ENCODE measurements at regions not wholly inside any gene's neighbourhood (a gene's known extent, or its start where the extent isn't known, plus 50 kb on each side); places are given as distances from the start of the nearest gene placed in this dataset.

DNA sequence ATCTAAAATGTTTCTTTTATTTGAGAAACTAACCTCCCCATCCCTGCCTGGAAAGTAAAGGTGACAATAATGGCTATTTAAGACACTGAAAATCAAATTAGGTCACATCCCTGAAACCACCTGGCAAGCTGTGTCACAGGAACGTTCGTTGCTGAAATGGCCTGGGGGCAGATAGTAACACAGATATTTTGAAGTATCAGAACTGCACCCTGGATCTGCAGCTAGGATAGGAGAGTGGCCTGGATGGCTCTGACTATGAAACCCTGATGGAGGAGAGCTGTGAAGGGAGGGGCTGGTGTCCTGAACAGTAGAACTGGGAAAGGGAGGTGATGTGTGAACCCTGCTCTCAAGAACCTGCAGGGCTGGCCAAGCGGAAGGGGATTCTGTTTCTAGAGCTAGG, 648.3 kb upstream of the CFAP20DC start:
- ATAC-seq (replicated peaks in 1 of 4) (no peak), DNase-seq (no peak)
- H3K27ac Mint-ChIP-seq, result no peak overlapping the region
- no peaks in the 10 kb centered on the region for H3K27me3 Mint-ChIP-seq
- no peak overlapping the region for H3K27ac ChIP-seq (ENCODE audit: low read length)
- WGBS (ENCODE audit: insufficient coverage), result 76% methylated on average over 2 of the region's 3 CpGs
- H3K4me3 Mint-ChIP-seq, result no peak overlapping the region
- ChIA-PET CTCF (interaction anchor here in 1 of 2 donors (0.6 kb wide), 1 partner anchor 26 kb away, joined by 6 read pairs; no protein-coding TSS in a partner anchor), POLR2A (no interaction called here)
- no peaks in the 10 kb centered on the region for H3K9me3 ChIP-seq
- no peaks in the 10 kb centered on the region for H3K27me3 ChIP-seq (replicated peaks in 1 of 2; ENCODE audit: control insufficient read depth in 2 of 2, extremely low read depth in 1 of 2, insufficient read depth in 2 of 2, low read length in 1 of 2)
- no peaks in the 10 kb centered on the region for H3K4me1 ChIP-seq (ENCODE audit: control insufficient read depth in 1 of 2, extremely low read depth in 1 of 2, insufficient read depth in 2 of 2, low read length in 2 of 2)
- peaks cover 0 to under 1% (median 0%) of the 10 kb centered on the region in 3 donors for H3K9me3 Mint-ChIP-seq
- H3K36me3 ChIP-seq (ENCODE audit: control insufficient read depth in 2 of 2, extremely low read depth in 1 of 2, insufficient read depth in 1 of 2, low read length in 1 of 2), result no peaks in the 10 kb centered on the region
- H3K4me3 ChIP-seq (ENCODE audit: control insufficient read depth in 1 of 2, extremely low read depth in 1 of 2, low read length in 1 of 2), result no peak overlapping the region
- no peaks in the 10 kb centered on the region for H3K4me1 Mint-ChIP-seq
- no peaks in the 10 kb centered on the region for H3K36me3 Mint-ChIP-seq

DNA sequence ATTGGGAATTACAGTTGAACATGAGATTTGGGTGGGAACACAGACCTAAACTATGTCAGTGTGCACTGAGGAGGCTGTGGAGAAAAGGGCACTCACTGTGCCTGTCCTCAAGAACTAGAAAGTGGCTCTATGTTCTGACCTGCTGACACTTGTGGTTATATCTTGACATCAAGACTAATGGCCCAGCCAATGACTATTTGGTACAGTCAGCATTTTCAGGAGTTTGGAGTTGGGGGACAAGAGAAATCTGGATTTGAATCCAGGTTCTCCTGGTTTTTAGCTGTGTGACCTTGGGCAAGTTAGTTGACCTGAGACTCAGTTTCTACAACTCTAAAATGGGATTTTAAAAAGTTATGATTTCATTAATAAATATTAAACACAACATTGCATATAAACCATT, 647.0 kb upstream of the CFAP20DC start:
- CTCF ChIA-PET, result no interaction called here
- Histone ChIP-seq H3K9me3 (no peaks in the 10 kb centered on the region), H3K27ac (ENCODE audit: low read length) (no peak overlapping the region), H3K4me1 (ENCODE audit: control insufficient read depth in 1 of 2, extremely low read depth in 1 of 2, insufficient read depth in 2 of 2, low read length in 2 of 2) (no peaks in the 10 kb centered on the region), H3K36me3 (ENCODE audit: control insufficient read depth in 2 of 2, extremely low read depth in 1 of 2, insufficient read depth in 1 of 2, low read length in 1 of 2) (no peaks in the 10 kb centered on the region), H3K27me3 (replicated peaks in 1 of 2; ENCODE audit: control insufficient read depth in 2 of 2, extremely low read depth in 1 of 2, insufficient read depth in 2 of 2, low read length in 1 of 2) (no peaks in the 10 kb centered on the region), H3K4me3 (ENCODE audit: control insufficient read depth in 1 of 2, extremely low read depth in 1 of 2, low read length in 1 of 2) (no peak overlapping the region)
- Mint-ChIP-seq H3K27ac (no peak overlapping the region), H3K4me3 (no peak overlapping the region), H3K36me3 (no peaks in the 10 kb centered on the region), H3K27me3 (no peaks in the 10 kb centered on the region), H3K9me3 (peaks cover 0 to 5% (median 2%) of the 10 kb centered on the region in 3 donors), H3K4me1 (no peaks in the 10 kb centered on the region)
- no peak for ATAC-seq (replicated peaks in 1 of 4)
- POLR2A ChIA-PET, result no interaction called here
- DNase-seq, result no peak

DNA sequence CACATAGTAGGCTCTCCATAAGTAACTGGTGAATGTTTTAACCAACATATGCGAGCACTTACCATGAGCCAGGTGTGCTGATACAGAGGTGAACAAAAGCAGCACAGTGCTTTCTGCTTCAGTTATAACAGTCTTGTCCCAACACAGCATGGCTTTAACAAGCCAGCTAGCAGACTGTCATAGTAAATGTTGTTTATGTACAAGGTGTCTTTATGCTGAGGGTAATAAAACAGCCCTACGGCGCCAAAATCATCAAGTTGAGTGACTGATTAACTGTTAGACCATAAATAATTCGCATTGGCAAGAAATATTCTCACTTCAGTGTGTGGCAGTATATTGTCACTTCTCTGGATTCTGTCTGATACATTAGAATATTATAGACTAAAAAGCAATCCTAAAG, 646.0 kb upstream of the CFAP20DC start:
- H3K4me1 ChIP-seq (ENCODE audit: control insufficient read depth in 1 of 2, extremely low read depth in 1 of 2, insufficient read depth in 2 of 2, low read length in 2 of 2), result no peaks in the 10 kb centered on the region
- H3K36me3 ChIP-seq (ENCODE audit: control insufficient read depth in 2 of 2, extremely low read depth in 1 of 2, insufficient read depth in 1 of 2, low read length in 1 of 2), result no peaks in the 10 kb centered on the region
- H3K4me1 Mint-ChIP-seq, result no peaks in the 10 kb centered on the region
- CTCF ChIA-PET, result no interaction called here
- peaks cover 0 to 2% of the 10 kb centered on the region in 2 experiments for H3K27me3 ChIP-seq (replicated peaks in 1 of 2; ENCODE audit: control insufficient read depth in 2 of 2, extremely low read depth in 1 of 2, insufficient read depth in 2 of 2, low read length in 1 of 2)
- POLR2A ChIA-PET, result no interaction called here
- no peaks in the 10 kb centered on the region for H3K36me3 Mint-ChIP-seq
- DNase-seq, result no peak
- peaks cover 0 to 5% (median 2%) of the 10 kb centered on the region in 3 donors for H3K9me3 Mint-ChIP-seq
- no peaks in the 10 kb centered on the region for H3K9me3 ChIP-seq
- H3K4me3 ChIP-seq (ENCODE audit: control insufficient read depth in 1 of 2, extremely low read depth in 1 of 2, low read length in 1 of 2), result no peak overlapping the region
- ATAC-seq (replicated peaks in 1 of 4), result no peak
- H3K4me3 Mint-ChIP-seq, result no peak overlapping the region
- no peaks in the 10 kb centered on the region for H3K27me3 Mint-ChIP-seq
- no peak overlapping the region for H3K27ac Mint-ChIP-seq
- no CpG with 5 or more reads among the region's 4 CpGs for WGBS (ENCODE audit: insufficient coverage)
- no peak overlapping the region for H3K27ac ChIP-seq (ENCODE audit: low read length)

DNA sequence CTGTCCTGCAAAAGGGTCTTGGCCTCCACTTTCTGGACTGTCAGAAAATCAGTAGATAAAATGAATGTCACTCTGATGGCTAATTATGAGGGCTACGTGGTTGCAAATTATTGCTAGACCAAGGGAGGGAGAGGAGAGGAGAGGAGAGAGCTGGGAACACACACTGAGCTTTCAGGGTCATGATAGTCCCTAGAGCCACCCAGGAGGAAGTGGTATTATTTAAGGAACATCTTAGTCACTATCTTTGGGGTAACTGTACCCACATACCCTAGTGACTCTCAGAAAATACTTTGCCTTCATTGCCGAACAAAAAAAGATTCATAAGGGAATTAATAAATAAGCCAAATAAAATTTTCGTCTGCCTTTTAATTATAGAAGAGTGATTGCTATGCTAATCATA, 642.3 kb upstream of the CFAP20DC start:
- 50% methylated on average over 1 of the region's 3 CpGs for WGBS (ENCODE audit: insufficient coverage)
- no peak for DNase-seq

DNA sequence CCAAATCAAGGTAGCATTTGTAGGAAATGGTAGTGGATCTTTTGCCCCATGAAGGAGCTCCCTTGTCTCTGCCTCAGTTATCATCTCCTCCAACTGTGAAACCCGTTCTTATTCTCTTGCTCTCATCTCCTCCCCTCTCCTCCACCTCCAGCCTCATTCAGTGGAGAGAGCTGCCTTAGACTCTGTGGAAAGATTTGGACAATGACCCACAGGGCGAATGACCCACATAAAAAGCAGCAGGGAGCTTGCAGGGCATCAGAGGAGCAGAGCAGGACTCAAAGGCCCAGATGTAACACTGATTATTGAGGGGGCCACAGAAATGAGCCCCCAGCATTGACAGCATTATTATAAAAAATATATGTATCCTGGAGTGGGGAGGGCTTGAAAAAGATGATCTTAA, 641.1 kb upstream of the CFAP20DC start:
- Histone ChIP-seq H3K4me3 (ENCODE audit: control insufficient read depth in 1 of 2, extremely low read depth in 1 of 2, low read length in 1 of 2) (no peak overlapping the region), H3K27me3 (replicated peaks in 1 of 2; ENCODE audit: control insufficient read depth in 2 of 2, extremely low read depth in 1 of 2, insufficient read depth in 2 of 2, low read length in 1 of 2) (peaks cover 0 to 2% of the 10 kb centered on the region in 2 experiments), H3K9me3 (no peaks in the 10 kb centered on the region), H3K36me3 (ENCODE audit: control insufficient read depth in 2 of 2, extremely low read depth in 1 of 2, insufficient read depth in 1 of 2, low read length in 1 of 2) (no peaks in the 10 kb centered on the region), H3K27ac (ENCODE audit: low read length) (no peak overlapping the region), H3K4me1 (ENCODE audit: control insufficient read depth in 1 of 2, extremely low read depth in 1 of 2, insufficient read depth in 2 of 2, low read length in 2 of 2) (no peaks in the 10 kb centered on the region)
- peaks cover 0 to 2% (median 0%) of the 10 kb centered on the region in 3 donors for H3K4me1 Mint-ChIP-seq
- H3K36me3 Mint-ChIP-seq, result no peaks in the 10 kb centered on the region
- no peaks in the 10 kb centered on the region for H3K27me3 Mint-ChIP-seq
- H3K27ac Mint-ChIP-seq, result no peak overlapping the region
- ChIA-PET POLR2A (no interaction called here), CTCF (no interaction called here)
- WGBS (ENCODE audit: insufficient coverage), result 86% methylated on average over 1 of the region's 2 CpGs
- H3K9me3 Mint-ChIP-seq, result peaks cover 0 to 8% (median 2%) of the 10 kb centered on the region in 3 donors
- H3K4me3 Mint-ChIP-seq, result no peak overlapping the region
- ATAC-seq (replicated peaks in 1 of 4), result no peak
- DNase-seq, result no peak

More for the DNA sequence above, 642.3 kb upstream of the CFAP20DC start:
- no peak overlapping the region for H3K27ac Mint-ChIP-seq
- Histone ChIP-seq H3K4me3 (ENCODE audit: control insufficient read depth in 1 of 2, extremely low read depth in 1 of 2, low read length in 1 of 2) (no peak overlapping the region), H3K27me3 (replicated peaks in 1 of 2; ENCODE audit: control insufficient read depth in 2 of 2, extremely low read depth in 1 of 2, insufficient read depth in 2 of 2, low read length in 1 of 2) (peaks cover 0 to 2% of the 10 kb centered on the region in 2 experiments), H3K27ac (ENCODE audit: low read length) (no peak overlapping the region), H3K9me3 (no peaks in the 10 kb centered on the region), H3K4me1 (ENCODE audit: control insufficient read depth in 1 of 2, extremely low read depth in 1 of 2, insufficient read depth in 2 of 2, low read length in 2 of 2) (no peaks in the 10 kb centered on the region), H3K36me3 (ENCODE audit: control insufficient read depth in 2 of 2, extremely low read depth in 1 of 2, insufficient read depth in 1 of 2, low read length in 1 of 2) (no peaks in the 10 kb centered on the region)
- H3K27me3 Mint-ChIP-seq, result no peaks in the 10 kb centered on the region
- CTCF ChIA-PET, result interaction anchor here in 1 of 2 donors (0.6 kb wide), 1 partner anchor 1937 kb away, joined by 3 read pairs; no protein-coding TSS in a partner anchor
- H3K4me3 Mint-ChIP-seq, result no peak overlapping the region
- POLR2A ChIA-PET, result no interaction called here
- peaks cover 0 to 2% (median 0%) of the 10 kb centered on the region in 3 donors for H3K4me1 Mint-ChIP-seq
- H3K36me3 Mint-ChIP-seq, result no peaks in the 10 kb centered on the region
- ATAC-seq (replicated peaks in 1 of 4), result no peak
- peaks cover 0 to 8% (median 2%) of the 10 kb centered on the region in 3 donors for H3K9me3 Mint-ChIP-seq

DNA sequence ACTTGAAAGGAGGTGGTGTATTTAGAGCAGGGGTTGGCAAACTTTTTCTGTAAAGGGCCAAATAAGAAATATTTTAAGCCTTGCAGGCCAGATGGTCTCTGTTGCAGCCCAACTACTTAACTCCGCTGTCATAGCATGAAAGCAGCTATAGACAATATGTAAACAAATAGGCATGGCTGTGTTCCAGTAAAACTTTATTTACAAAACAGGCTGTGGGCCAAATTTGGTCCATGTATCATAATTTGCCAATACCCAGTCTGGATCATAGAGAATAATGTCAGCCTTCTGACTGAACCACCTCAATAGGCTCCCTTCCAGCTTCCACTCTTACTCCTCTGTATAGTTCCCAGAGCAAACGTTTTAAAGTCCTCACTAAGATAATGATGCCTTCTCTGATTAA, 638.8 kb upstream of the CFAP20DC start:
- H3K27ac Mint-ChIP-seq, result no peak overlapping the region
- ChIA-PET POLR2A (interaction anchor here in 1 of 2 donors (0.6 kb wide), 1 partner anchor 10 kb away, joined by 3 read pairs; no protein-coding TSS in a partner anchor), CTCF (no interaction called here)
- Histone ChIP-seq H3K27ac (ENCODE audit: low read length) (no peak overlapping the region), H3K27me3 (replicated peaks in 1 of 2; ENCODE audit: control insufficient read depth in 2 of 2, extremely low read depth in 1 of 2, insufficient read depth in 2 of 2, low read length in 1 of 2) (peaks cover 0 to 2% of the 10 kb centered on the region in 2 experiments), H3K4me3 (ENCODE audit: control insufficient read depth in 1 of 2, extremely low read depth in 1 of 2, low read length in 1 of 2) (no peak overlapping the region), H3K9me3 (no peaks in the 10 kb centered on the region), H3K4me1 (ENCODE audit: control insufficient read depth in 1 of 2, extremely low read depth in 1 of 2, insufficient read depth in 2 of 2, low read length in 2 of 2) (no peaks in the 10 kb centered on the region), H3K36me3 (ENCODE audit: control insufficient read depth in 2 of 2, extremely low read depth in 1 of 2, insufficient read depth in 1 of 2, low read length in 1 of 2) (no peaks in the 10 kb centered on the region)
- H3K4me1 Mint-ChIP-seq, result peaks cover 0 to 2% (median 0%) of the 10 kb centered on the region in 3 donors
- ATAC-seq (replicated peaks in 1 of 4) (no peak), DNase-seq (no peak)
- H3K9me3 Mint-ChIP-seq, result peaks cover 0 to 8% (median 2%) of the 10 kb centered on the region in 3 donors
- WGBS (ENCODE audit: insufficient coverage), result 100% methylated on average over 1 of the region's 2 CpGs
- H3K4me3 Mint-ChIP-seq, result no peak overlapping the region
- no peaks in the 10 kb centered on the region for H3K27me3 Mint-ChIP-seq
- H3K36me3 Mint-ChIP-seq, result no peaks in the 10 kb centered on the region

DNA sequence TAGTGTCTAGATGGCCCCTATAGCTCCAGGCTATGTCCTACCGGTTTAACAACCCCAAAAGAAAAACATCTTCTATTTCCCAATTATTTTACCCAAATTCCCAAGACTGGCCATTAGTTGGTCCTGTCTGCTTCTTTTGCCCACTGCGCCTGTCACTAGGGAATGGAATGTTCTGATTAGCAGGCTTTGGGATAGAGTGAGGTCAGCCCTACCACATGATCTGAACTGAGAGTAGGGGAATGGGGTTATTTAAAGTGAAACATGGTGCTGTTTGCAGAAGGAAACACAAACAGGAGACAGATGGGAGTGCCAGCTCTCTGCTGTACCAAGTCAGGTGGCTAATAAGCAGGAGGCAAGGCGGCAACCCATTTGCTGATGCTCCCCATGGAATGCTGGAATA, 635.6 kb upstream of the CFAP20DC start:
- CTCF ChIA-PET, result no interaction called here
- Mint-ChIP-seq H3K36me3 (no peaks in the 10 kb centered on the region), H3K4me1 (peaks cover 0 to 2% (median 0%) of the 10 kb centered on the region in 3 donors), H3K27me3 (peaks cover 0 to 2% of the 10 kb centered on the region in 2 donors), H3K27ac (no peak overlapping the region), H3K4me3 (no peak overlapping the region), H3K9me3 (peaks cover 0 to 3% (median 0%) of the 10 kb centered on the region in 3 donors)
- Histone ChIP-seq H3K4me1 (ENCODE audit: control insufficient read depth in 1 of 2, extremely low read depth in 1 of 2, insufficient read depth in 2 of 2, low read length in 2 of 2) (no peaks in the 10 kb centered on the region), H3K9me3 (no peaks in the 10 kb centered on the region), H3K36me3 (ENCODE audit: control insufficient read depth in 2 of 2, extremely low read depth in 1 of 2, insufficient read depth in 1 of 2, low read length in 1 of 2) (no peaks in the 10 kb centered on the region), H3K27me3 (replicated peaks in 1 of 2; ENCODE audit: control insufficient read depth in 2 of 2, extremely low read depth in 1 of 2, insufficient read depth in 2 of 2, low read length in 1 of 2) (no peaks in the 10 kb centered on the region), H3K27ac (ENCODE audit: low read length) (no peak overlapping the region), H3K4me3 (ENCODE audit: control insufficient read depth in 1 of 2, extremely low read depth in 1 of 2, low read length in 1 of 2) (no peak overlapping the region)
- ATAC-seq (replicated peaks in 1 of 4), result no peak
- DNase-seq, result no peak
- WGBS (ENCODE audit: insufficient coverage), result 100% methylated on average over 1 of the region's 3 CpGs
- POLR2A ChIA-PET, result no interaction called here
